BJ (cell line): ENCODE measurements at regions not wholly inside any gene's neighbourhood (a gene's known extent, or its start where the extent isn't known, plus 50 kb on each side); places are given as distances from the start of the nearest gene placed in this dataset.

Source experiments
- CTCF ChIA-PET: fragments of 350-600 bp; formaldehyde crosslinking; extraction: SDS; loops from one replicate; lab custom pipeline; 2021; ENCODE audit warnings: antibody characterized with exemption, inconsistent platforms; lab: Yijun Ruan, JAX
- POLR2A ChIA-PET: fragments of 300-600 bp; sonication (Branson Sonifier 250); formaldehyde crosslinking; extraction: SDS; loops from one replicate; lab custom pipeline; 2021; ENCODE audit warnings: antibody characterized with exemption; lab: Charles Lee
- DNase-seq: peaks from one replicate; pipeline ENCODE4 v3.0.0-alpha.2; 2011; ENCODE audit warnings: low read depth
- H3K27me3 ChIP-seq: 2 replicates; pipeline ENCODE4 v1.6.0; 2011; ENCODE audit warnings: low read length; ENCODE audit not compliant: control insufficient read depth, insufficient read depth
- H3K36me3 ChIP-seq: 2 replicates; pipeline ENCODE4 v1.5.1; 2011; ENCODE audit warnings: low read length; ENCODE audit not compliant: control insufficient read depth, insufficient read depth
- H3K4me3 ChIP-seq: 2 replicates; pipeline ENCODE4 v1.5.1; 2011; ENCODE audit warnings: low read depth, mild to moderate bottlenecking, control low read depth, low read length
- TF ChIP-seq, protein P1 (sequence below): IDR thresholded peaks from 2 replicates; pipeline ENCODE4 v1.5.1; 2011; ENCODE audit warnings: low read depth, mild to moderate bottlenecking, control low read depth, inconsistent platforms, low read length, moderate library complexity; ENCODE audit not compliant: insufficient read depth

DNA sequence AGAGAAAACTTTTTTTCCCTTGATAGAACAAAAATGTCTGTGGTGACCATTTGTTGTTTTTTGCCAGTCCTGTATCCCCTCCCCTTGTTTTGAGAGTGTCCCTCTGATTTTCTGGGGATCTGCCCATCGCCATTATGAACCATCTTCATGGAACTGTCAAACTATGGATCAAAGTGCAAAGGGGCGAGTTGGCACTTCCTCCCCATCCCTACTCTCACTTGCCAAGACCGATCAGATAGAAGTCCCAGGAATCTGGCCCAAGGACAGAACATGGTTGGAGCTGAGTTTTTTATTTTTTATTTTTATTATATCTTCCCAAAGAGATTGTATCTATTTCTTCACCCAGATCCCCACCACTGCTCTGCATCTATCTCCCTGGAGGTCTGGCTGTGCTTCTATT lies 221.4 kb downstream of the IKZF2 start:
- TF ChIP-seq, protein P1, sequence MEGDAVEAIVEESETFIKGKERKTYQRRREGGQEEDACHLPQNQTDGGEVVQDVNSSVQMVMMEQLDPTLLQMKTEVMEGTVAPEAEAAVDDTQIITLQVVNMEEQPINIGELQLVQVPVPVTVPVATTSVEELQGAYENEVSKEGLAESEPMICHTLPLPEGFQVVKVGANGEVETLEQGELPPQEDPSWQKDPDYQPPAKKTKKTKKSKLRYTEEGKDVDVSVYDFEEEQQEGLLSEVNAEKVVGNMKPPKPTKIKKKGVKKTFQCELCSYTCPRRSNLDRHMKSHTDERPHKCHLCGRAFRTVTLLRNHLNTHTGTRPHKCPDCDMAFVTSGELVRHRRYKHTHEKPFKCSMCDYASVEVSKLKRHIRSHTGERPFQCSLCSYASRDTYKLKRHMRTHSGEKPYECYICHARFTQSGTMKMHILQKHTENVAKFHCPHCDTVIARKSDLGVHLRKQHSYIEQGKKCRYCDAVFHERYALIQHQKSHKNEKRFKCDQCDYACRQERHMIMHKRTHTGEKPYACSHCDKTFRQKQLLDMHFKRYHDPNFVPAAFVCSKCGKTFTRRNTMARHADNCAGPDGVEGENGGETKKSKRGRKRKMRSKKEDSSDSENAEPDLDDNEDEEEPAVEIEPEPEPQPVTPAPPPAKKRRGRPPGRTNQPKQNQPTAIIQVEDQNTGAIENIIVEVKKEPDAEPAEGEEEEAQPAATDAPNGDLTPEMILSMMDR, result no peak
- DNase-seq, result no peak
- Histone ChIP-seq H3K4me3 (no peak overlapping the region), H3K27me3 (no peaks in the 10 kb centered on the region), H3K36me3 (no peaks in the 10 kb centered on the region)
- ChIA-PET POLR2A (no interaction called here), CTCF (no interaction called here)

DNA sequence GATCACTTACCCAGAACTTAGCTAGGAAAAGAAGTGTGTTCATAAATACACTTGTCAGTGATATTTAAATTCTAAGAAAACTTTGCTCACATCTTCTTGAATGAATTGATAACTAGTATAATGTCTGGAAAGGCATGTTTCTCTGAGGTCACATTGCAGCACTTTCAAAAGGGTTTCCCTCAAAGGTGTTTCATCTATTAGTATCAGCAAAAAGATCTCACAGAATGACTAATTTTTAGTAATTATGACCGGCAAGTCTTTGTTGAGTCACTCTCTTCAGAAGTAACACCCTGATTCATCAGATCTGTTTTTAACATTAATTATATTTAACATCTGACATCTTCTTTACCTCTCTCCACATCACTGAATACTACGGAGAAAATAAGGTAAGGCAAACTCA lies 222.3 kb downstream of the IKZF2 start:
- no peak for DNase-seq

GRCh38 chr2:212928681-212929080 lies 222.7 kb downstream of the IKZF2 start:
- ChIA-PET POLR2A (no interaction called here), CTCF (no interaction called here)
- Histone ChIP-seq H3K4me3 (no peak overlapping the region), H3K36me3 (no peaks in the 10 kb centered on the region), H3K27me3 (no peaks in the 10 kb centered on the region)
- TF ChIP-seq, protein P1, result no peak
- DNase-seq, result peak; percentile 42

More for the DNA sequence above, 222.3 kb downstream of the IKZF2 start:
- TF ChIP-seq, protein P1, result no peak
- Histone ChIP-seq H3K27me3 (no peaks in the 10 kb centered on the region), H3K36me3 (no peaks in the 10 kb centered on the region), H3K4me3 (no peak overlapping the region)
- POLR2A ChIA-PET, result no interaction called here
- CTCF ChIA-PET, result no interaction called here

DNA sequence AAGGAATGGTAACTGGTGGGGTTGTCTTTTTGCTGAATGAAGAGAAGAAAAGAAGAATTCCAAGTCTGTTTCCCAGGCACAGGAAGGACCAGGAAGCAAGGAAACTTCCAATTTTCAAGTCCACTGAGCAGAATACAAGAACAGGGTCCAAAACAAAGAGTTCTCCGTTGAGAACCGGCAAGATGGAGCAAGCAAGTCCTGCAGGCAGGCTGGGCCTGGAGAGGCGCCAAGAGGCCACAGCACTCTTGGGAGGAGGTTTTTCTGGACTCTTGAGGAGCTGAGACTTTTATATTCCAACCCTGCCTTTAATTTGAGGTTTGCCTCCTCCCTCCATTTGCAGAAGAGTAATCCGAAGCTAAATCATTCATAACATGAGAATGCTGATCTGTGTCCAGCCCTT lies 224.5 kb downstream of the IKZF2 start:
- Histone ChIP-seq H3K4me3 (no peak overlapping the region), H3K36me3 (no peaks in the 10 kb centered on the region), H3K27me3 (no peaks in the 10 kb centered on the region)
- TF ChIP-seq, protein P1, result no peak
- ChIA-PET POLR2A (no interaction called here), CTCF (no interaction called here)
- DNase-seq, result no peak

DNA sequence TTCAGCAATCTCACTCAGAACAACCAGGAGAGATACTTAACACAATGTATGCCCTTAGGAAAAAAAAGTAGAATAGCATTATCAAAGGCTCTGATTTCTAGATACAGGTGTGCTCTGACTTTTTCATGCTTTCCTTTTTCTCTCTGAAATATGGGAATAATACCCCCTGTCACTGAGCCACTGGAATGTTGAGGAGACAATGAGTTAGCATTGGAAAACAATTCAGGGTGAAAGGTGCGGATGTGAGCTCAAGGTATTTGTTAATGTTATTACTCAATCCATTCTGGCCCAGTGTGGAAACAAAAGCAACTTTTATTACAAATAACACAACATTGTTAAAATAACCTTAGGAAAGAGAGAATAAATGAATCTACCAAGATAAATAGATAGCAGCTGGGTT lies 228.0 kb downstream of the IKZF2 start:
- no peak for DNase-seq
- H3K4me3 ChIP-seq, result no peak overlapping the region
- POLR2A ChIA-PET, result interaction anchor here (0.5 kb wide), 1 partner anchor 17 kb away, joined by 8 read pairs; no protein-coding TSS in a partner anchor
- CTCF ChIA-PET, result no interaction called here
- no peaks in the 10 kb centered on the region for H3K36me3 ChIP-seq
- TF ChIP-seq, protein P1, result no peak
- H3K27me3 ChIP-seq, result no peaks in the 10 kb centered on the region
